CD4-positive, alpha-beta T cell treated with Interleukin-15 for 4 hours (primary cell): ENCODE measurements at regions not wholly inside any gene's neighbourhood (a gene's known extent, or its start where the extent isn't known, plus 50 kb on each side); places are given as distances from the start of the nearest gene placed in this dataset.

ENCODE experiments used
- DNase-seq: peaks from one replicate; pipeline ENCODE4 v3.0.0-alpha.2; 2020; ENCODE audit warnings: low spot score

DNA sequence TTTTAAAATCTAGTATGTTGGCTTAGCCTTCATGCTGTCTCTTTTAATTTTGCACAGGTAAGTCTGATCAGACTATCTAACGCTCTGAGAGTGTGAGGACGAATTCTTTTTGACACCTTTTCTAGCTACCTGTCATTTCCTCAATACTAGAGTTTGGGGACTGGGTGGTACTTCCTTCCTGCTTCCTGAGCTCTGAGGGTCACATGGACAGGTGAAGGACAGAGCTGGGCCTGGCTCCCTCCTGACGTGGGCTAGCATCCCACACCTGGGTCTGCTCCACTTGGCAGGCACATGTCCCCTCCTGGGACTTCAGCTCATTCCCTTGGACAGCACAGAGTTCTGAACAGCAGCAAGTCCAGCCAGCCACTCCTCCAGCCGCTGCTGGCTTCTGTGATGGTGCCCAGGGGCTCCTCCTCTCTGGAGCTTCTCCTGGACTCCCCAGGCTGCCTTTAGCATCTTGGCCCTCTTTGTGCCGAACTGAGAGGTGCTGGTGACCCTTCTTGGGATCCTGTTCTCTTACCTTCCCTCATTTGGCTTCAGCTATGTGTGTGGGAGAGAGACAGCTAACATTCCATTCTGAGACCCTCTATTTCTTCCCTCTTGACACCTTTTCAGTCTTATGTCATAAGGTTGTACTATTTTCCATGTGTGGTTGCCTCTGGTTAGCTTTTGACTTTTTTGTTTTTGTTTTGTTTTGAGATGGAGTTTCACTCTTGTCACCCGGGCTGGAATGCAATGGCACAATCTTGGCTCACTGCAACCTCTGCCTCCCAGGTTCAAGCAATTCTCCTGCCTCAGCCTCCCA is 106.9 kb downstream of the B3GNT2 start:
- no peak for DNase-seq

DNA sequence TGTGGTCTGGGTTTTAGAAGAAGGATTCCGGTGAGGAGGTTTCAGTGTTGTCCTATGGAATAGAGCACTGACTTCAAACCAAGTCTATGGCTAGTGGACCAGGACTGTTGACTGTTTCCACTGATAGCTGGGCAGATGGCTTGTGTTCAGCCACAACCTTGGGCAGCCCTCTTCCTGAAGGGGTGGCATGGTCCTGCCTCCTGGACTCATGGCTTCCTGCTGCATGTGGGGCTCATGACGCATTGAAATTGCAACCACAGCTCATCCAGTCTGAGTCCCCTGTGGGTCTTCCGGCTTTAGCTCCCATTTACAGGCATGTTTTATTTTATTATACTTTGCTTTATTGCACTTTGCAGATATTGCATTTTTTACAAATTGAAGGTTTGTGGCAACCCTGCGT is 105.0 kb downstream of the B3GNT2 start:
- no peak for DNase-seq

DNA sequence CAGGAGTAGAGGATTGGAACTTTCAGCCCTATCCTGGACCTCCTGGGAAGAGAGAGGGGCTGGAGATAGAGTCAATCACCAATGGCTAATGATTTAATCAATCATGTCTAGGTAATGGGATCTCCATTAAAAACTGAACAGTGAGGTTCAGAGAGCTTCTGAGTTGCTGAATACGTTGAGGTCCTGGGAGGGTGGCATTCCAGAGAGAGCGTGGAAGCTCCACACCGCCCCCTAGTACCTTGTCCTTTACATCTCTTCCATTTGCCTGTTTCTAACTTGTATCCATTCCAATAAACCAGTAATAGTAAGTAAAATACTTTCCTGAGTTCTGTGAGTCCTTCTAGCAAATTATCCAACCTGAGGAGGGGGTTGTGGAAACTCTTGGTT is 101.7 kb downstream of the B3GNT2 start:
- DNase-seq: no peak

DNA sequence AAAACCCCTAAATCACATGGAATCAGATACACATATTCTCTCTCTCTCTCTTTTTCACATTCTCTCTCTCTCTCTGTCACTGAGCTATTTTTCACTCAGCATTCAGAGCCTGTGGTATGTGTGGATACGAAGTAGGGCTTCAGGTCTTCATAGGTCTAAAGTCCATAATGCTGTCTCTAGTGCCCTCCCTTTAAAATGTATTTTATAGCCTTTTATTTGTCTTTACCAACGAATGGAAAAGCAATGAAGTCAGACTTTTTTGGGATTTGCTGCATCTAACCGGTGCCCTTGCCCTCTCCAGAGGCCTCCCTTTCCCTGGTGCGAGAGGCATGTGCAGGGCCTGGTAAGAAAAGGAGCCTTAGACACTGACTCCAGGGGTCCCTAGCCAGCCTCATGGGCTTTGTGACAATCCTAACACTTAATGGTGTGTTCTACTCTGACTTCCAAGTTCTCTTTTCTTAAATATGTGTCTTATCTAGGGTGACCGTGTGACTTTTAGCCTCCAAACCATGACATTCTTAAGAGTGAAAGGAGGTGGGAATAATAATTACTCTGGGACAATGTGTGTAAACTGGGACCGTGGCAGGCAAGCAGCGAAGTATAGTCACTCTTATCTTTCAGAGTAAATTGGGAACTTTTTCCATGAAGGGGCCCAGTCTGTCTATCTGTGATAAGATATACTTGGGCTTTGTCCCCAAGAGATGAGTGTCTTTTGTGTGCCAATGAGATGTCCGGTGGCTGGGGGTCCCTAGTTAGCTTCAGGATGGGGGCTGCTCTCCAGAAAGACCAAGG is 101.1 kb downstream of the B3GNT2 start:
- DNase-seq: no peak

DNA sequence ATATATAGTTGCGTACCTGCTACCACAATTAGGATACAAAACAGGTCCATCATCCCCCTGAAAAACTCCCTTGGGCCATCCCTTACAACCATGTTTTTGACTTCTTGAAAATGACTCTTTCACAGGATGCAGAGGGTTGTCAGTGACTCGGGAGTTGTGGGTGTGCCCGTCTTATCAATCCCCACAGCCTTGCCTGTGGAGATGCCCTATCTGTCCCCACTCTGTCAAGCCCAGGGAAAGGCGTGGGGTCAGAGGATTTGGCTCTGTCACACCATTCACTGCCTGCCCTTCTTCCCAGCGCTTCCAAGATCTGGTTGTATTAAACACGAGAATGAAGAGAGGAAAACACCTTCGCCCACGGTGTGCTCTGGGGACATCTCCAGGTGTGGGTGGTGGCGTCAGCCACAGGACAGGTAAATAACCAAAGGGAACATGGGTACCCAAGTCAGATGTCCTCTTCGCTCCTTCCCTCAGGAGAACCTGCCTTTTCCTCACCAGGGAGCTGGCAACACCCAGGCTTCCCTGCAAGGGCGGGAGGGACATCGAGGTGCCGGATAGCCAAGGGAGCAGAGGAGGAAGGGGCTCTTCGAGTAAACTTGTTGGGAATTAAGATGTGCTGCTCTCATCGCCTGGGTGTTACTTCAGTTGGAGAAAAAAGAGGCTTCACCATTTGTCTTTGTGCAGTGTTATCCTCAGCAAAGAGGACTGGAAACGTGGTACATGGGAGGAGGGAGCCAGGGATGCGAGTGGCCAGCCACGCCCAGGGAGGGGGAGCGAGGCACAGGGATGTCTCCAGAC is 100.3 kb downstream of the B3GNT2 start:
- DNase-seq: no peak

DNA sequence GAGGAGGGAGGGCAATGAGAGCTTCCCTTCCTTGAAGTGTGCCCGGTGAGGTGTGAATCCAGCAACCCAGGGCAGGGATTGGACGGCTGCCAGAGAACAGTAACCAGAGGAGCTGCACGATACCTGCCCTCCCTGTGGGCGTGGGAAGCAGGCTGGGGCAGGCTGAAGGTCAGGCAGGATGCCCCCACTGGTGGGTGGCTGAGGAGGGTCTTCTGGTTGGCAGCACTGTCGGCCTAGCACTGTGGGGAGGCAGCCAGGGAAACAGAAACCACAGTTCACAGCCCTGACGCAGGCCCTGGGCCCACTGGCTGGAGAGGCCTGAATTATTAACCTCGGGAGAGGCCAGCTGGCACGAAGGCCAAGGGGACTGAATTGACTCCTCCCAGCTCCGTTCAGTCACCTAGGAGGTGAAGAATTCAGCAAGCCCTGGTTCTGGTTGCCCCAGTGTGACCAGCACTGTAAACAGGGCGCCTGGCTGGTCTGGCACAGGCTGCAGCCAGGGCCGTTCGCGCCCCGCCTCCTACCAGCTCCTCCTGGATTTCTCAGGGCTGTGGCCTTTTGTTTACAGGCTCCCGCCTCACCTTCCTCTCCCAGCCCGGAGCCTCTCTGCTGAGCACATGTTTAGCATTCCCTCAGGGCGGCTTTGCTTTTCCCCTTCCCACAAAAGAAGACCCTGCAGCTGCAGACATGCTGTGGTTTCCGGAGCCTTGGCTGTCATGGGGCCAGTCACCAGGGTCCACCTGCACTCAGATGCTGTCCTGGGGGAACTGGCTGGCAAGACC is 97.8 kb downstream of the B3GNT2 start:
- no peak for DNase-seq

DNA sequence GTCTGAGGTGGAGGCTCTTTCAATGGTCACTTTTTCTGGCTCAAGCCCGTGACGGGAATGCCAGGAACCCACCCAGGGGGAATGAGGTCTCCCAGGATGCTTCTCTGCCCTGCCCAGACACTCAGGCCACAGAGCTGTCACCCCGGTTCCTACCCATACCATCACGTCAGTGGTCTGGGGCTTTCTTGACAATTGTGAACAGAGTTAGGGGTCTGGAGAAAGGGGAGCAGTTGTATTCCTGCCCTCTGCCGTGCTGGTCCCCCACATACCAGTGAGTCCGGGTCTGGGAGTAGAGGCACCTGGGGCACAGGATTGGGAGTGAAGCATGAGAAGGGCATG is 97.2 kb downstream of the B3GNT2 start:
- no peak for DNase-seq

DNA sequence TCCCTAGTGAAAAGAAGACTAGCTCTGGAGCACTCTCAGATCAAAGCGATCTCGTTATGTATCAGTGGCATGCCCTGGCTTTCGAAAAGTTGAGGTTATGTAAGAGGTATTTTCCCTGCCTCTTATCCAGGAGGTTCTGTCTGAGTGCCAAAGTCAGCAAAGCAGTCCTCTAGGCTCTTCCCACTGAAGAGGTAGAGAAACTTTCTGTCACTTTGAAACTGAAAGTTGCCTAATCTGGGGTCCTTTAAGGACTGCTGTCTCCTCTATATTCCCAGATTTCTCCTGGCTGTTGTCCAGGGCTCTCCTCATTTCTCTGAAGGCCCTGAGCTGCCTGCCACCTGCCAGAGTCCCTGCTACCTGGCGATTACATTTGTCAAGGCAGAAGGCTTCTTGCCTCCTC is 96.3 kb downstream of the B3GNT2 start:
- DNase-seq: no peak

DNA sequence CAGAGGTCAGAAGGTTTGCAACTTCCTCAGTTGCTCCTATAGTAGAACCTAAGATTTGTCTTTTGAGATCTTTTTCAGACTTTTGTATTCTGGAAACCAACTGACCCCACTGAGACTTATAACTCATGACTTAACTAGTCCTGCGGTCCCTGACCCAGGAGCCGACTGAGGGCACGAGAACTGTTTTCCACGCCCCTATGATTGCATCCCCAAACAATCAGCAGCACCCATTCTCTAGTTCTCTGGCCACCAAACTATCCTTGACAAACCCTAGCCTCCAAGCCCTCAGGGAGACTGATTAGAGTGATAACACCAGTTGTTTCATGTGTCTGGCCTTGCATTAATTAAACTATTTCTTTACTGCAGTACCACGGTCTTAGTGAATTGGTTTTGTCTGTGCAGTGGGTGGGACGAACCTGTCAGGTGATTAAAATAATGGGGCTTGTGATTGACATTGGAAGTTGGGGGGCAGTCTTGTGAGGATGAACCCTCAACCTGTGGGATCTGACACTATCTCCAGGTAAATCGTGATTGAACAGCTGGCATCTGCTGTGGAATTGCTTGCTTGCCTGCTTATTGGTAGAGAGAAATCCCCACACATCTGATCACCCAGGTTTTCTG is 95.7 kb downstream of the B3GNT2 start:
- DNase-seq: no peak

DNA sequence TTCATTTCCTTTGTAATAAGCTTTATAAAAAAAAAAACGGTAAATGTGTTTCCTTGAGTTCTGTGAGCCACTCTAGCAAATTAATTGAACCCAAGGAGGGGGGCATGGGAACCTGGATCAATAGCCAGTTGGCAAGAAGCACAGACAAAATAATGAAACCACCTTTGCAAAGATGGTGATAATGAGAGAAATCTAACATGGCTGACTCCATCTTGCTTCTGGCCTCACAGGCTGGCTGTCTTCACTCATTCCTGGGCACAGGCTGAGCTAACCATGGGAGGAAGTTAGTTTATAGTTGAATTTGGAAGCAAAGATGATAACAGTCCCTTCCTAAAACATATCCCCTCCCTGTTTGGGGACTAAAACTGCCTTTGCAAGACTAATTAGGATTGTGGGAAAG is 95.1 kb downstream of the B3GNT2 start:
- no peak for DNase-seq

DNA sequence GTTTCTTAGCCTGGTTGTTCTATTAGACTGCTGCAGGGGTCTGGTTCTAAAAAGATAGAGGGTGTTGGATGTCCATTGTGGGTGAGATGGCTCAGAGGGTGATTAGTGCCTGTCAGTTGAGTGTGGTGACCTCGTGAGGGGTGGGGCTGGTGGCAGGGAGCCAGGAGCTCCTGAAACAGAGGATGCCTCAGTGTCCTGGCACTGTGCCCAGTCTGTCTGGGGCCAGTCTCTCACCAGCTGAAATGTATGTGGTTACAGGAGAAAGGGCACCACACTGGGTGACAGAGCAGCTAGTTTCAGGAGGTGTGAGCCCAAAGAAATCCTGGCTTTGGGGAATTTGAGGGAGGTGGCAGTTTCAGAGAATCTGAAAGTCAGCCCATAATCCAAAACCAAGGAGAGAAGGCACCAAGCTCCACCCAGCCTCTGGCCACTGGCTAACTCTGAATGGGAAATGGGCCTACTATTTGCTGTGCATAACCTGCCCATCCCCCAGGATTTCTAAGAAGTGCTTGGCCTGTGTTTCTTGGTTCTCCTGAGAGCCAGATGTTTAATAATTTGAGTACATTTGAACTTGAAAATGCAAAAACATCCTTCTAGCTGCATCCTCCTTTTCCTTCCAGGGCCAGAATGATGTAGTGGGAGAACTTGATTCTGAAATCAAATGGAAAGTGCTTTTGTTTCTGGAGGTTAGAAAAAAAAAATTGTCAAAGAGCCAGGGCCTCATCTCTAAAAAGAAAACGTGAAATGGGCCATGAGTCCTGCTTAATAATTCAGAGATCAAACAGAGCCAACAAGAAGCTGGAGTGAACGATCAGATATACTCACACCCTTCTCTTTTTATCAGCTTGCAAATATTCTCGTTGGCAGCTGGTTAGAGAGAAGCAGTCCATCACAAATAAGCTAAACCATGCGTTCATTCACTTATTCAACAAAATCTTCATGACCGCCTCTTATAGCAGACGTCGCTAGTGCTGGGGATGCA is 92.3 kb downstream of the B3GNT2 start:
- peak; percentile 71 for DNase-seq

DNA sequence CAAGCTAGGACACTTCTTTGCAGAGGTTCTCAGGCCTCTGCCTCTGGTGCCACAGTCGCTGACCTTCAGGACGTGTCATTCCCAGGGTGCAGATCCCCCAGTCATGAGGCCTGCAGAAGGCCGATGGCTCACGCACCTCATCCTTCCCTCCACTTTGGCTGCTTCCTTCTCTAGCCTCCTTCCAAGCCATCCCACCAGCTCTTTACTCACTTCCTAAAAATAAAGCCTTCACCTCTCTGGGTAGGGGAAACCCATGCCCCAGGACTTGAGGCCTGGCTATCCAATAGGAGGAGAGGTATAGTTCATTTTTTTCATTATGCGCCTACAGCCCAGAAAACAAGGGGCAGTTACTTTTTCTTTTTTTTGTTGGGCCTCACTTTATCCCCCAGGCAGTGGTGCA is 91.4 kb downstream of the B3GNT2 start:
- DNase-seq: no peak

DNA sequence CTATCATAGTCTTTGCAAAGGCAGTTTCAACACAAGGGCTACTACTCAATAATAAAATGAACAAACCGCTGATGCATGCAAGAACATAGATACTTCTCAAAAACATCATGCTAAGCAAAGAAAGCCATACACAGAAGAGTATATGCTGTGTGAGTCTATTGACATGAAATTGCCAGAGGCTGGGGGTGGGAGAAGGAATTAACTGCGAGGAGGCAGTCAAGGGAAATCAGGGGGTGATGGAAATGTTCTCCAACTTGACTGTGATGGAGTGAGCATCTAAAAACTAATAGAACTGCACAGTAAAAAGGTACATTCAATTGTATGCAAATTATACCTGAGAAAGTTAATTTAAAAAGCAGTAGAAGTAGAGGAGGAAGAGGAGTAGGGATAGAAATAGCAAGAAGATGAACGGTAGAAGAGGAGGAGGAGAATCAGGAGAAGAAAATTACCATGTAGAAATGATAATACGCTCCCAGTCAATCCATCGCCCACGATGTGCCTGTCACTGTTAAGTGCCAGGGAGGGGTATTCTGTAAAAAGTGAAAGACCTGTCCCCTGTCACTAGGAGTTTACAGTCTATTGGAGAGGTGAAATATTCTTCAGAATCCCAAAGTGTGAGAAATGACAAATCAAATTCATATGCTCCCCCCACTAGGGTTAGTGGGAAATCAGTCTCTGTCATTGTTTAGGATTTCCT is 90.3 kb downstream of the B3GNT2 start:
- DNase-seq: no peak

DNA sequence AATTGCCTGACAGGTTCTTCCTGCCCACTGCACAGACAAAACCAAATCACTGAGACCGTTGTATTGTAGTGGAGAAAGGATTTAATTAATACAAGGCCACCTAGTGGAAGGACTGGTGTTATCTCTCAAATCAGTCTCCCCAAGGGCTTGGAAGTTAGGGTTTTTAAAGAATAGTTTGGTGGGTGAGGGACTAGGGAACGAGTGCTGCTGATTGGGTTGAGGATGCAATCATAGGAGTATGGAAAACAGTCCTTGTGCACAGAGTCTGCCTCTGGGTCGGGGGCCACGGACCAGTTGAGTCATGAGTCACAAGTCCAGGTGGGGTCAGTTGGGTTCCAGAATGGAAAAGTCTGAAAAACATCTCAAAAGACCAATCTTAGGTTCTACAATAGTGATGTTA is 89.1 kb downstream of the B3GNT2 start:
- no peak for DNase-seq

DNA sequence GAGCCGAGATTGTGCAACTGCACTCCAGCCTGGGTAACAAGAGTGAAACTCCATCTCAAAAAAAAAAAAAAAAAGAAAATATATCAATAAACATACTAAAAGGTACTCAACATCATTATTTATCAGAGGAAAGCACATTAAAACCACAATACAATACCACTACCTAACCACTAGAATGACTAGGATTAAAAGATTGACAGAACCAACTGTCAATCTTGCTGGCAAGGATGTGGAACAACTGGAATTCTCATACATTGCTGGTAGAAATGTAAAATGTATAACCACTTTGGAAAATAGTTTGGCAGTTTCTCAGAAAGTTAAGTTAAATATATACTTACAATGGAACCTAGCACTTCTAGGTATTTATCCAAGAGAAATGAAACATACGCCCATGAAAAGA is 88.6 kb downstream of the B3GNT2 start:
- no peak for DNase-seq

DNA sequence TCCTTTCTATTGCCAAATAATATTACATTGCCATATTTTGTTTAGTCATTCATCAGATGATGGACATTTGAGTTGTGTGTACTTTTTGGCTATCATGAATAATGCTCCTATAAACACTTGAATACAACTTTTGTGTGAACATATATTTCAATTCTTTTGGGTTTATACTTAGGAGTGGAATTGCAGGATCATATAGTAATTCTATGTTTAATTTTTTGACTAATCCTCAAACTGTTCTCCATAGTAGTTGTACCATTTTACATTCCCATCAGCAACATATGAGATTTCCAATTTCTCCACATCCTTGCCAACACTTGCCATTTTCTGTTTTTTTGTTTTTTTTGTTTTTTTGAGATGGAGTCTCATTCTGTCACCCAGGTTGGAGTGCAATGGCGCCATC is 87.2 kb downstream of the B3GNT2 start:
- DNase-seq: no peak

DNA sequence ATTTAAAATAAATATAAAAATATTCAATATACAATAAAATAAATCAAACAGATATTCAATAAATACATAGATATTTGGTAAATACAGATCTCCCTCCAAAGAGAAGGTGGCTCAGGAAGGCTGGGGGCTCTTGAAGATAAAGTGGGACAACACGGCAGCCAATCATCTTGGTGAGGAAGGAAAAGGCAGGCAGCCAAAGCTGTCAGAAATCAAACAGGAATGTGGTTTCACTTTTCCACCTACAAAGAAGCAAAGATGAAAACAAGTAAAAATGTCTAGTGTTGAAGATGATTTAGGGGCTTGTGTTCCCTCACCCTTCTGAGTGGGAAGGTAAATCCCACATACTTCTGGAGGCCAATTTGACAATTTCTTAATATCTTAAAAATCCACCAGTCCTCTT is 85.7 kb downstream of the B3GNT2 start:
- no peak for DNase-seq

DNA sequence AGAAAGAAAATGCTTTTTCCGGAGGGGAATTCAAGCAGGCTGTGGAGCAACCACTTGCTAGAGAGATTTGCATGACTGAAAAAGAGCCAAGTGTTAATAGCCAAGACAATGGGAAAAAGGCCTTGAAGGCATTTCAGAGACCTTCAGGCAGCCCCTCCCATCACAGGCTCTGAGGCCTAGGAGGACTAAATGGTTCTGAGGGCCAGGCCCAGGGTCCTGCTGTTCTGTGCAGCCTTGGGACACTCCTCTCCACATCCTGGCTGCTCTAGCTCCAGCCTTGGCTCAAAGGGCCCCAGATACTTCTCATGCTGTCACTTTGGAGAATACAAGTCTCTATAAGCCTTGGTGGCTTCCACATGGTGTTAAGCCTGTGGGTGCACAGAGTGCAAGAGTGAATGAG is 81.8 kb downstream of the B3GNT2 start:
- no peak for DNase-seq
